H1 (cell line): ENCODE measurements at regions not wholly inside any gene's neighbourhood (a gene's known extent, or its start where the extent isn't known, plus 50 kb on each side); places are given as distances from the start of the nearest gene placed in this dataset.

Experiments used
- CREB1 ChIP-seq: IDR thresholded peaks from 2 replicates; pipeline ENCODE4 v1.6.1; 2012; ENCODE audit warnings: inconsistent platforms
- JUN ChIP-seq: IDR thresholded peaks from 2 replicates; pipeline ENCODE4 v1.6.1; 2011; ENCODE audit warnings: low read depth, mild to moderate bottlenecking, improper control_type of control experiment, low read length
- KDM5A ChIP-seq: fragments of 200-600 bp; IDR thresholded peaks from 2 replicates; pipeline ENCODE4 v1.7.1; 2012; ENCODE audit warnings: mild to moderate bottlenecking, low read length, inconsistent platforms, mixed read lengths

DNA sequence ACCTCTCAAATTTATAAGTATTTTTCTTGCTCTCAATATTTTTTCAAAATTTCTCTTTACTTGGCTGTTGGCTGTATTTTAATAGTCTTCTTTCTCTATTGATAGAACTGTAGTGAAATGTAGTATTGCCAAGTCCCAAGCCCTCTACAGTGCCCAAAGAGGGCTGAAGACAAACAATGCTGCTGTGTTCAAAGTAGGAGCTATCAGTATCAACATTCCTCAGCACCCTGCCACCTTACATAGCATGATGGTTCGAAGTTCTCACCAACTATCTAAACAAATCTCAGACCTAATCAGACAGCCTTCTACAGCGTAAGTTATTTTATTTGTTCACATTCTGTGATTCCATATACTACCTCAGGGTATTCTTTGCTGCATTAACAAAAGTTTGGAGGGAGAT, 99.1 kb upstream of the ADAD1 start (continued):
- TF ChIP-seq KDM5A (no peak), CREB1 (no peak), JUN (no peak)
- TF ChIP-seq, all 59 proteins: peak for 0
